COR-L47 (cell line): ENCODE measurements at regions not wholly inside any gene's neighbourhood (a gene's known extent, or its start where the extent isn't known, plus 50 kb on each side); places are given as distances from the start of the nearest gene placed in this dataset.
A peak's percentile ranks its signal among the peaks of the same experiment; 100 is the strongest.
"Not testable (repeated sequence)": the region's sequence is repeated elsewhere in the genome, so short reads cannot be mapped to it uniquely, and the experiment has no call there.

Experiments used
- DNase-seq: peaks from one replicate; lab custom pipeline; 2025; lab: John Stamatoyannopoulos, UW

GRCh38 chr20:59461526-59461925 is 142.8 kb upstream of the PHACTR3 start:
- DNase-seq, result no peak

DNA sequence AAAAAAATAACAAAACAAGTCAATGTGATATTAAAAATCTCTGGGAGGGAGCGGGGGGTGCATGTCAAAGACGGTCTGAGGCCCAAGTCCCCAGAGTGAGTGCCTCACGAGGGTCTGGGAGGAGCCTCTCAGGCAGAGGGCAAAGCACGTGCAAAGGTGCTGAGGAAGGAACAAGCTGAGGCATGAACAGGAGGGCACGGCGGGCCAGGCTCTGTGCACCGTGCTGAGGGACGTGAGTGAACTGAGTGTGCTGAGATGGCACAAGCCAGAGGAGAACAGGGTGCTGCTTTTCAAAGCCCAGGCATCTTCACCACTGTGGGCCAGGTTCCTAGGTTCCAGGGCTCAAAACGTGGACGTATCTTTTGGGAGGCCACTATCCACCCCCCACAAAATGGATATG is 142.1 kb upstream of the PHACTR3 start:
- DNase-seq, result no peak

GRCh38 chr20:59463541-59463940 is 140.8 kb upstream of the PHACTR3 start:
- no peak for DNase-seq

DNA sequence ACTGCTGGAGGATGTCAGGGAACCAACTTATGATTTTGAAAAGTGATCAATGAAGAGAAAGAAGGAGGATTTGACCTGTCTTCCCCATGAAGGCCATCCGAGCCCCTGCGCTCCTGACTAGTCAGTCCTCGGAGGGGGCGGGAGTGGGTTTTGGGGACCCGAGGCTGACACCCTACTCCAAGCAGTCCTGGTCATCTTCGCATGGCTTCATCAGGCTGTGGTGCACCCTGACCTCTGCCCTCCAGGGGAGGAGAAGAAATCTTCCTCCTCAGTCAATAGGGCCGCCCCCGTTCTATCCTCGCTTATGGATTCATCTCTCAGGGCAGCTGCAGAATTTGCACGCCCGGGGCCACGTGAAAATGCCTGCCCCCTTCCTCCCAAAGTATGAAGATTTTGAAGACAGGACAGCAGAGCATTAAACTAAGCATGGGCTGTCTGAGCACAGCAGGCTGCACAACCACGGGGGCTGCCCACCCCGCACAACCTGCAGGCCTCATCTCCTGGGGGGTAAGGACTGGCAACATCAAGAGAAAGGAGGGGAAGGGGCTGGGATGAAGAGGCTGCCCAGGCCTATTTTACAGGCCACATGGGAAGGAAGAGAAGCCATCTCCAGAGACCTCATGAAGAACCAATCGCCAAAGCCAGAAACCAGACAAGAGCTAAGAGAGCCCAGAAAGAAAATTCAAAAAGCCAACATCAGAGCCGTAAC is 138.1 kb upstream of the PHACTR3 start:
- DNase-seq, result no peak

GRCh38 chr20:59468831-59469230 is 135.5 kb upstream of the PHACTR3 start:
- DNase-seq, result no peak

GRCh38 chr20:59469267-59470252 is 134.8 kb upstream of the PHACTR3 start:
- DNase-seq, result peak; percentile 53

GRCh38 chr20:59470521-59470920 is 133.8 kb upstream of the PHACTR3 start:
- no peak for DNase-seq

DNA sequence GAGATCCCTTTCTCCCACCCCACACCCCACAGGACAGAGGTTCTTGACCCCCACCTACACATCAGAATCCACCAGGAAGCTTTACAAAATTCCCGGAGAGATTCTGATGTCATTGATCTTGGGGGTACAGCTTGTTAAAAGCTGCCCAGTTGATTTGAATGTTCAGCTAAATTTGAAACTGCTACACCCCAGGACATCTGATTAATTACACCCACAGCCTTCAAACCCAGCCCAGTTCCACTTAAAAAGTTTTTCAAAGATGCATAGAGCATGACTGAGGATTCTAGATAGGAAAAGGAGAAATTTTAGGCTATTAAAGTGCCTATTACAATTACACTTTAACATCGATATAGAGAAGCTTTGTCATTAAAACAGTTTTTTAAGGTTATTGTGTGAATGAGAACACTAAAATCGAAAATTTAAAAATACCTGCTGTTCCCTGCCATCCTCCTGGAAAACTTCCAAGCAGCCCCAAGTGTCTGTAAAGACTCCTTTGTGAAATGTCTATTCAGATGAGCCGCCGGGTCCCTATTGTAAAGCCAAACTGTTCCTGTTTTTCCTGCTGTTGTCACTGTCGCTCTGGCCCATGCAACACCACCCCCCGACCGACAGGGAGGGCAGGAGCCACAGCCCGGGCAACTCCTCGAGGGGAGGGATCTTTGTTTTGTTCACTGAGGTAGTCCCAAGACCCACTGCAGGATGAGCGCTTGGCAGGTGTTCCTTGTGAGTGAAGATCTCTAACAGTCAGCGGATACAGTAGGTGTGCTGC is 132.5 kb upstream of the PHACTR3 start:
- DNase-seq, result no peak

DNA sequence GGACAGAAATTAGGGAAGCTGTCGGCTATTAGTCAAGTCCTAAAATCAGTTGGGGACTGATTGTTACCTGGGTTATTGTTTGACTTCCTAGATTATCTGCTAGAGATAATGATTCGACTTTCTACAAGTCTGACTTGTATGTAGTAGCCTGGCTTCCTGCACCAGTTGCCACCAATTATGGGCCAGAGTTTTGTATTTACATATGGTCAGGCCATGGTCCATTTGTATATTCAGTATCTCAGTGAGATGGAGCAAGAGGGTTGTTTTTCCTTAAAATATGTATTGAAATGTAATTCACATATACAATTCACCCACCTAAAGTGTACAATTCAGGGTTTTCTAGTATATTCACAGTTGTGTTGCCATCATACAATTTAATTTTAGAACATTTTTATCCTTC is 130.6 kb upstream of the PHACTR3 start:
- no peak for DNase-seq

DNA sequence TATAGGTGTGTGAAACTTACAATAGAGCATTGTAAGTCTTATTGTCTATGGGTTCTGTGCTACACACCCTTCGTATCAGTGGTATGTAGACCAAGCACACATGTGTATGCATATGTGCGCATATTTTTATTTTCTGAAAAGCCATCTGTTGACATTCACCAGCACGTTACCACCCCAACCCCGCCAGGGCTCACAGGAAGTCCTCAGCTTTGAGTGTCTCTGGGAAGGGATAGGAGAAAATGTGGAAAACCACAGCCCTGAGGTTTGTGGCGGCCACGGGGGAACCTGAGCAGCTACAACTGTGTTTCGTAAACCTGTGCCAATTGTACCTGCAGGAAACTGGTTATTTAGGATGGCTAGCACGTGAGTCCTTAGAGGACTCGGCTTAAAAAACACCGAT is 123.3 kb upstream of the PHACTR3 start:
- DNase-seq, result no peak

DNA sequence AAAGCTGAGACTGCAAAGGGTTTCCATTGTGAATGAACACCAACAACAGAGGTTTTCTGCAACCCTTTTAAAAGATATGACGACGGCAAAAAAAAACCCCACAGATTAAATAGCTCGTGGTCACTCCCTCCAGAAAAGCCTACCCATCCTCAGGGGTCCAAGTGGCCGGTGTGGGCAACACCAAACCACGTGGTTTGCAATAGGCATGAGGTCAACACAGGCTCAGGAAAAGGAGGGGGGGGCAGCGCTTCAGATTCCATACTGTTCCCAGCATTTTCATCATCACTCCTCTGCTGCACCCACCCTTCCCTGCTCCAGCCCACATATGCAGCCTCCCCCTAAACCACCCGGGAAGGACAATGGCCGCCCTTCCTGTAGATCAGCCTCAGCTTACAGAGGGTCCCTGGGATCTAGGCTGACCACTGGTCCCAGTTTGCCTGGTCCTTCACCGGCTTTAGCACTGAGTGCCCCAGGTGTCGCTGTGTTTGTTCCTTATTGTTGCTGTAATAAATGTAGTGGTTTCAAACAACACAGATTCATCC is 122.8 kb upstream of the PHACTR3 start:
- DNase-seq, result no peak

- DNase-seq, result no peak
Measured at GRCh38 chr20:59482351-59483187, 121.8 kb upstream of the PHACTR3 start.

DNA sequence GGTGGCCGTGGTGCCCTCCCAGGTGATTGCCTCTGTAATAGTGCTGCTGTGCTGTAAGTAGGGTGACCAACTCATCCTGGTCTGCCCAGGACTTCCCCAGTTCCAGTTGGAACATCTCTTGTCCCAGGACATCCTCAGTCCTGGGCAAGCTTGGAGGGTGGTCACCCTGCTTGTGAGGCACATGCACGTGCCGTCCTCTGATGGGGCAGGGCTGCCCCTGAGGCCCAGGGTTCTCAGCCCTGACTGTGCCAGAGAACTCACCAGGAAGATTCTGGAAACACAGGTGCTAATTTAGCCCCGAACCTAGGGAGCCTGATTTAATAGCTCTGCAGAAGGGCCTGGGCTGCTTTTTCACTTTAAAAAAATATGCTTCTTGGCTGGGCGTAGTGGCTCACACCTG is 120.9 kb upstream of the PHACTR3 start:
- DNase-seq, result no peak

GRCh38 chr20:59484228-59484627 is 120.1 kb upstream of the PHACTR3 start:
- no peak for DNase-seq

DNA sequence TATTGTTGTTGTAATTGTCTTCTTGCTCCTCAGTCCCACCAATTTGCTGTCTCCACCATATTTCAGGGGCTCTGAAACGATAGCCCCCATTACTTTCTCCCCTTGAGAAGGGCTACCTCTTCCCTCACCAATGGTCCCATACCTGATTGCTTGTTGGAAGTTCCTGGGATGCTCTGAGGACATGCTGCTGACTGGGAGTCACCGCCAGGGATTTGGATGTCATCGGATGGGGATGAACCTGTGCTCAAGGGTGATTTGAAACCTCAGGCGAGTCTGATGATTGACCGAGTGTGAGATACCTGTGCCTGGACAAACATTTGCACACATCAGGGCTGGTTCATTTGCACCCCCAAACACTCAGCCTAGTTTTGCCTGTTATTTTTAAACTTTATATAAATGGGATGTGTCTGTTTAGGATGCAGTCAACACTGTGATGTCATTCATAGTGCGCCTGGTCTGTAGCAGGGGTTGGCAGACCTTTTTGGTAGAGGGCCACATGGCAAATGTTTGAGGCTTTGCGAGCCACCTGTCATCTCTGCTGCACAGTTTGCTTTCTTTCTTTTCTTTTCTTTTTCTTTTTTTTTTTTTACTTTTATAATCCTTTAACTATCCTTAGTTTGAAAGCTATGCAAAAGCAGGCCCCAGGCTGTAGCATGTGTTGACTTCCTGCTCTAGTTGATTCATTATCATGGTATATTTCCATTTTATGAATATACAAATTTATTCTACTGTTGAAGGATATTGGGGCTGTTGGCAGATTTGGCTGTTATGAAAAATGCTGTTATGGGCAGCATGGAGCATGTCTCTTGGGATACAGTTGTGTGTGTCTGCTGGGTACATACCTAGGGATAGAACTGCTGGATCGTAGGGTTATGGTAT is 118.5 kb upstream of the PHACTR3 start:
- no peak for DNase-seq

GRCh38 chr20:59488459-59488858 is 115.9 kb upstream of the PHACTR3 start:
- DNase-seq, result peak; percentile 8

DNA sequence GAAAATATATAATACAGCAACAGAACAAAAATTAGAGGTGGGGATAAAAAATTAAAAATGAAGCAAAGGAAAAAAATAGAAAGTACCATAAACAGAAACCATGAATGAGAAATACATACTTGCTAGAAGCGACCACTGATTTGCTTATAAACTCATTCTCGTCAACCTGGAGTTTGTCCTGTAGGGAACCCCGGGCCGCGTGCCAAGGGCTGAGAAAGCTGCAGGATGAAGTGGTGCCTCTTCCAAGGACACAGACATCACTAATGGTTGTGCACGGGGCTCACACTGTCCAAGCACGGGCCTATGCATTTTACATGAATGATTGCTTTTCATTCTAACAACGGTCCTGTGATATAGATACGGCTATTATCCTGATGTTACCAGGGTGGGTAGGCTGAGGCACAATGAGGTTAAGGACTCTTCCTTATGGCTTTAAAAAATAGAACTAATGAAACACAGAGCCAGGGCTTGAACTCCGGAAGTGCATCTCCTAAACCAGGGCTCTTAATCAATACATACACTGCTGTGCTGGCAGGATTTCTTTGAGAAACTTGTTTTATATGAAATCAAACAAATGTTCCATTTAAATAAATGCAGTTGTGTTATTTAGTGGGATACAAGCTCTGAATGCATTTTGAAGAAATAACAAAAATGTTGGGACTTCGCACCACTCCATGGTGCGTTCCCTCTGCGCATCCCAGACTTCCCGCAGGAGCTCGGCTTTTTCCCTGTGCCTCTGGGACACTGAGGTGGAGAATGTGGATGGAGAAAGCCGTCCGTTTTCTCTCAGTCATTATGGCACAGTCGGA is 113.9 kb upstream of the PHACTR3 start:
- not testable (repeated sequence) for DNase-seq

GRCh38 chr20:59491884-59492283 is 112.5 kb upstream of the PHACTR3 start:
- no peak for DNase-seq

DNA sequence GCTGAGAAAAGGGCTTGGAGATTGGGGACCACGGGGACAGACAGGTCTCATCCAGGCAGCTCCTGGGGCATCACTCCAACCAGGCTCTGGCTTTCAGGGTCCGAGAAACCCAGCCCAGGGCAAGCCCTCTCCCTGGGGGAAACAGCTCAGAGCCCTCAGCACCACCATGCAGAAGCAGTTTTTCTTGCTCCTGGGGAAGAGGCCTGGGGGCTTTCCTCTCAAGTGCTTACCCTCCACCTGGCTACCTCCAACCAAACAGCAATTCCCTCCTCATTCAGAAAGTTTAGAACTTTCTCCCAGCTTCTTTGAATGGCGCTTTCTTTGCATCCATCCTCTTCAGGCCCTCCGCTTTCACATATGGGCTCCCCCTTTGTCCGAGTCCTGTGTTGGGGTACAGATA is 110.4 kb upstream of the PHACTR3 start:
- DNase-seq, result no peak
